A549 (cell line): ENCODE measurements at regions not wholly inside any gene's neighbourhood (a gene's known extent, or its start where the extent isn't known, plus 50 kb on each side); places are given as distances from the start of the nearest gene placed in this dataset.
"Not testable (repeated sequence)": the region's sequence is repeated elsewhere in the genome, so short reads cannot be mapped to it uniquely, and the experiment has no call there.

Source experiments
- ATAC-seq, 2 experiments: fragments of 200-7000 bp in 1 of 2; fragments of >200 bp in 1 of 2; cut with Nextera tagmentation in 1 of 2; cut with Tn5 transposase in 1 of 2; 3 replicates each; pipeline versions ENCODE4 v1.8.0 to v1.9.1; 2018 to 2020; ENCODE audit warnings: mild to moderate bottlenecking in 1 of 2, moderate library complexity in 1 of 2
- CTCF ChIA-PET: fragments of 300-600 bp; sonication (Branson Sonifier 250); formaldehyde crosslinking; extraction: SDS; loops from one replicate; lab custom pipeline; 2021; ENCODE audit warnings: antibody characterized with exemption, inconsistent platforms; lab: Yijun Ruan, JAX
- POLR2A ChIA-PET: fragments of 350-600 bp; formaldehyde crosslinking; extraction: SDS; loops from one replicate; lab custom pipeline; 2021; ENCODE audit warnings: antibody characterized with exemption, inconsistent platforms; lab: Yijun Ruan, JAX
- DNase-seq, 2 experiments: peaks; one replicate each; pipeline versions ENCODE4 v3.0.0 to v3.0.0-alpha.2; 2011 to 2016; ENCODE audit warnings: low read depth in 1 of 2, low spot score in 1 of 2
- FAIRE-seq: peaks from 2 replicates; lab custom pipeline; 2011; peaks lifted over from hg19 to GRCh38; lab: Jason Lieb, UNC
- H3K27ac ChIP-seq, 2 experiments: fragments of >200 bp; sonication (Bioruptor Twin); formaldehyde crosslinking; 3 replicates each; pipeline ENCODE4 v1.5.1; 2016 to 2017
- H3K4me1 ChIP-seq: fragments of >200 bp; sonication (Bioruptor Twin); formaldehyde crosslinking; 3 replicates; pipeline ENCODE4 v1.6.1; 2016
- H3K4me2 ChIP-seq: fragments of >200 bp; sonication (Bioruptor Twin); formaldehyde crosslinking; 3 replicates; pipeline ENCODE4 v1.6.1; 2016
- H3K4me3 ChIP-seq: fragments of >200 bp; sonication (Bioruptor Twin); formaldehyde crosslinking; 3 replicates; pipeline ENCODE4 v1.5.1; 2016
- H3K9me3 ChIP-seq: fragments of >200 bp; sonication (Bioruptor Twin); formaldehyde crosslinking; 3 replicates; pipeline ENCODE4 v1.6.1; 2016
- BHLHE40 ChIP-seq: IDR thresholded peaks from 2 replicates; pipeline ENCODE4 v1.6.1; 2012; ENCODE audit warnings: low read depth, low read length, inconsistent platforms
- CBX2 ChIP-seq: fragments of 200-600 bp; sonication (generic); IDR thresholded peaks from 2 replicates; pipeline ENCODE4 v1.6.1; 2016; ENCODE audit warnings: low read depth, mild to moderate bottlenecking, borderline replicate concordance
- CBX8 ChIP-seq: fragments of 200-600 bp; sonication (generic); IDR thresholded peaks from 2 replicates; pipeline ENCODE4 v1.6.1; 2016
- CHD2 ChIP-seq: fragments of 150-350 bp; IDR thresholded peaks from 2 replicates; pipeline ENCODE4 v1.6.1; 2014; ENCODE audit warnings: low read length; ENCODE audit not compliant: partially characterized antibody
- EHMT2 ChIP-seq: fragments of 200-600 bp; sonication (generic); IDR thresholded peaks from 2 replicates; pipeline ENCODE4 v1.6.1; 2016; ENCODE audit warnings: antibody characterized with exemption, low read depth, mild to moderate bottlenecking, moderate library complexity
- ESRRA ChIP-seq: fragments of 150-350 bp; IDR thresholded peaks from 2 replicates; pipeline ENCODE4 v1.6.1; 2014; ENCODE audit warnings: mild to moderate bottlenecking, low read length, borderline replicate concordance
- FOSB ChIP-seq: fragments of 250-450 bp; sonication (Bioruptor Pico); IDR thresholded peaks from 2 replicates; pipeline ENCODE4 v1.5.0; 2020; ENCODE audit warnings: mild to moderate bottlenecking, moderate library complexity
- FOSL2 ChIP-seq, 2 experiments: fragments of 450-650 bp in 1 of 2; fragments of >200 bp in 1 of 2; sonication (Bioruptor Twin) in 1 of 2; formaldehyde crosslinking; IDR thresholded peaks; 2 replicates each; pipeline versions ENCODE4 v1.5.0 to v1.6.1; 2016 to 2020; ENCODE audit warnings: mild to moderate bottlenecking in 1 of 2, moderate library complexity in 1 of 2
- HDAC2 ChIP-seq: fragments of 200-600 bp; sonication (generic); IDR thresholded peaks from 2 replicates; pipeline ENCODE4 v1.6.1; 2016
- HOXA7 ChIP-seq: fragments of 250-450 bp; sonication (Bioruptor Pico); IDR thresholded peaks from 2 replicates; pipeline ENCODE4 v1.5.0; 2020; ENCODE audit warnings: mild to moderate bottlenecking, moderate library complexity
- HOXB13 ChIP-seq: fragments of 250-450 bp; sonication (Bioruptor Pico); IDR thresholded peaks from 2 replicates; pipeline ENCODE4 v1.5.0; 2020; ENCODE audit warnings: low read depth, mild to moderate bottlenecking, moderate library complexity
- MAFK ChIP-seq: fragments of 450-650 bp; IDR thresholded peaks from 2 replicates; pipeline ENCODE4 v1.6.1; 2014; ENCODE audit not compliant: partially characterized antibody
- MYC ChIP-seq: IDR thresholded peaks from 2 replicates; pipeline ENCODE4 v1.6.1; 2012; ENCODE audit warnings: mild to moderate bottlenecking, inconsistent platforms, low read length, improper control_type of control experiment, borderline replicate concordance
- NR3C1 ChIP-seq: fragments of >200 bp; sonication (Bioruptor Twin); formaldehyde crosslinking; IDR thresholded peaks from 3 replicates; pipeline ENCODE4 v1.6.1; 2017
- POLR2A ChIP-seq: IDR thresholded peaks from 2 replicates; pipeline ENCODE4 v1.6.1; 2012; ENCODE audit warnings: mild to moderate bottlenecking, low read length
- POLR2AphosphoS2 ChIP-seq: conservative IDR thresholded peaks from 2 replicates; pipeline ENCODE4 v1.6.1; 2012; ENCODE audit warnings: low read length, improper control_type of control experiment, inconsistent platforms
- RAD21 ChIP-seq, 2 experiments: fragments of >200 bp in 1 of 2; sonication (Bioruptor Twin) in 1 of 2; formaldehyde crosslinking in 1 of 2; IDR thresholded peaks in 1 of 2; conservative IDR thresholded peaks in 1 of 2; 2 replicates in 1 of 2; 3 replicates in 1 of 2; pipeline ENCODE4 v1.6.1; 2012 to 2018; ENCODE audit warnings: inconsistent platforms in 1 of 2
- RARB ChIP-seq: fragments of 250-450 bp; sonication (Bioruptor Pico); IDR thresholded peaks from 2 replicates; pipeline ENCODE4 v1.8.0; 2021; ENCODE audit warnings: mild to moderate bottlenecking, moderate library complexity
- RNF2 ChIP-seq: fragments of 200-600 bp; sonication (generic); IDR thresholded peaks from 2 replicates; pipeline ENCODE4 v1.6.1; 2016; ENCODE audit warnings: low read depth, mild to moderate bottlenecking, antibody characterized with exemption, moderate library complexity, borderline replicate concordance
- SREBF2 ChIP-seq: fragments of 450-650 bp; IDR thresholded peaks from 2 replicates; pipeline ENCODE4 v1.6.1; 2014; ENCODE audit warnings: mild to moderate bottlenecking, moderate library complexity
- TFCP2L1 ChIP-seq: fragments of 250-450 bp; sonication (Bioruptor Pico); IDR thresholded peaks from 2 replicates; pipeline ENCODE4 v1.5.0; 2021; ENCODE audit warnings: mild to moderate bottlenecking
- TP53 ChIP-seq: fragments of 250-450 bp; sonication (Bioruptor Pico); IDR thresholded peaks from 2 replicates; pipeline ENCODE4 v1.5.0; 2021; ENCODE audit warnings: mild to moderate bottlenecking, moderate library complexity
- ZFP36 ChIP-seq: fragments of 450-650 bp; IDR thresholded peaks from 2 replicates; pipeline ENCODE4 v1.6.1; 2014; ENCODE audit warnings: borderline replicate concordance; ENCODE audit not compliant: partially characterized antibody
- WGBS: methylation state at CpG from one replicate; pipeline ENCODE4 v1.1.6; 2017; ENCODE audit errors: missing lambda C conversion rate; 5-methylcytosine and 5-hydroxymethylcytosine counted together
- TF ChIP-seq, protein P1 (sequence below): fragments of 250-450 bp; sonication (Bioruptor Pico); IDR thresholded peaks from 2 replicates; pipeline ENCODE4 v1.5.0; 2021; ENCODE audit warnings: mild to moderate bottlenecking, moderate library complexity, borderline replicate concordance
- TF ChIP-seq, protein P2 (sequence below): fragments of >200 bp; sonication (Bioruptor Twin); formaldehyde crosslinking; IDR thresholded peaks from 2 replicates; pipeline ENCODE4 v1.6.1; 2016
- TF ChIP-seq, protein P3 (sequence below): fragments of 200-600 bp; sonication (generic); IDR thresholded peaks from 2 replicates; pipeline ENCODE4 v1.6.1; 2016; ENCODE audit warnings: antibody characterized with exemption, mild to moderate bottlenecking, moderate library complexity
- TF ChIP-seq, protein P4 (sequence below): fragments of >200 bp; sonication (Bioruptor Twin); formaldehyde crosslinking; IDR thresholded peaks from 3 replicates; pipeline ENCODE4 v1.6.1; 2016

DNA sequence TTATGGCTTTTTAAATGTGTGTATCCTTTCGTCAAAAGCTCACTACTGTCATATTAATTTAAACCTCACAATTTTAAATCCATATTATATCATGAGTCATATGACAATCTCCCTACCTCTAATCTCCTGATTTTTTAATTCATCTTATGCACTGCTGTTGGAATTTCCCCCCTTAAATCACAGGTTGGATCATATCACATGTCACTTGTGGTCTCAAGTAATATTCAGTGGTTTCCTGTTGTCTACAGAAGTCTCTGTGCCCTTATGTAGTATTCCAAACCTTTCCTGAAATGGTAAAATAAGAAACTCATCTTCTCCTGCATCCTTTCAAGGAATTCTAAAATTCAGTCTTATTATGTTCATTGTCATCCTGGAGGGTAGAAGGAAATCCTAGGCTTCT, 116.0 kb upstream of the CBLB start:
- no peak for ATAC-seq
- CTCF ChIA-PET: no interaction called here
- WGBS: 74% methylated on average over 1 of the region's 1 CpG
- FAIRE-seq: peak; percentile 28
- Histone ChIP-seq H3K4me2 (no peak overlapping the region), H3K4me1 (no peaks in the 10 kb centered on the region), H3K9me3 (peaks cover 10% of the 10 kb centered on the region; the same call in 1 of the 3 replicates), H3K4me3 (no peak overlapping the region)
- POLR2A ChIA-PET: no interaction called here
- TF ChIP-seq CHD2 (no peak), RARB (CRISPR knock-in tag) (no peak), HOXA7 (CRISPR knock-in tag) (no peak), SREBF2 (no peak), POLR2A (no peak), ESRRA (no peak), BHLHE40 (no peak), HOXB13 (CRISPR knock-in tag) (no peak), FOSB (no peak), RAD21 (conservative IDR thresholded peaks at IDR 0.05 in 1 of 2, IDR thresholded peaks at IDR 0.05 in 1 of 2) (no peak)
- TF ChIP-seq, protein P1, sequence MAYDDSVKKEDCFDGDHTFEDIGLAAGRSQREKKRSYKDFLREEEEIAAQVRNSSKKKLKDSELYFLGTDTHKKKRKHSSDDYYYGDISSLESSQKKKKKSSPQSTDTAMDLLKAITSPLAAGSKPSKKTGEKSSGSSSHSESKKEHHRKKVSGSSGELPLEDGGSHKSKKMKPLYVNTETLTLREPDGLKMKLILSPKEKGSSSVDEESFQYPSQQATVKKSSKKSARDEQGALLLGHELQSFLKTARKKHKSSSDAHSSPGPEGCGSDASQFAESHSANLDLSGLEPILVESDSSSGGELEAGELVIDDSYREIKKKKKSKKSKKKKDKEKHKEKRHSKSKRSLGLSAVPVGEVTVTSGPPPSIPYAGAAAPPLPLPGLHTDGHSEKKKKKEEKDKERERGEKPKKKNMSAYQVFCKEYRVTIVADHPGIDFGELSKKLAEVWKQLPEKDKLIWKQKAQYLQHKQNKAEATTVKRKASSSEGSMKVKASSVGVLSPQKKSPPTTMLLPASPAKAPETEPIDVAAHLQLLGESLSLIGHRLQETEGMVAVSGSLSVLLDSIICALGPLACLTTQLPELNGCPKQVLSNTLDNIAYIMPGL (CRISPR knock-in tag): no peak
- TF ChIP-seq, protein P2, sequence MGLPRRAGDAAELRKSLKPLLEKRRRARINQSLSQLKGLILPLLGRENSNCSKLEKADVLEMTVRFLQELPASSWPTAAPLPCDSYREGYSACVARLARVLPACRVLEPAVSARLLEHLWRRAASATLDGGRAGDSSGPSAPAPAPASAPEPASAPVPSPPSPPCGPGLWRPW: no peak
- TF ChIP-seq, all 56 proteins: peak for 0
- no peak overlapping the region for H3K27ac ChIP-seq
- DNase-seq: no peak

DNA sequence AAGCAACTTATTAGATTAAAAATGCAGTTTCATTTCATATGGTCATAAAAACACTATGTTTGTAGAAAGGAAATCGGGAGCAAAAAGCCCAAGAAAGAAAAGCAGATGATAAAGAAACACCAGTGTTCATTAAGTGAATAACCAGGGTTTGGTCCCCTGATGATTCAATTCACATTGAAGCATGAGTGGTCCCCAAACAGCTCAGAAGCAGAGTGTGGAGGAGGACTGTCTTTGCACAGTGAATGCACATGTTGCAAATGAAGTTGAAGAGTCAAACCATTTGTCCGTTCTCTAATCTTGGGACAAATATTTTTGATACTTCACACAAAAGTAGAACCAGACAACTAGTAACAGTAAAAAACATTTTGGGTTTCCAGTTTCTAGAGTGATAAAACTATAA, 117.5 kb upstream of the CBLB start:
- H3K9me3 ChIP-seq, H3K4me1 ChIP-seq, H3K4me3 ChIP-seq, POLR2A ChIA-PET, DNase-seq, H3K27ac ChIP-seq, CTCF ChIA-PET, ATAC-seq, H3K4me2 ChIP-seq: not testable (repeated sequence)
- peak; percentile 93 for FAIRE-seq
- WGBS: 70% methylated on average over 2 of the region's 2 CpGs

DNA sequence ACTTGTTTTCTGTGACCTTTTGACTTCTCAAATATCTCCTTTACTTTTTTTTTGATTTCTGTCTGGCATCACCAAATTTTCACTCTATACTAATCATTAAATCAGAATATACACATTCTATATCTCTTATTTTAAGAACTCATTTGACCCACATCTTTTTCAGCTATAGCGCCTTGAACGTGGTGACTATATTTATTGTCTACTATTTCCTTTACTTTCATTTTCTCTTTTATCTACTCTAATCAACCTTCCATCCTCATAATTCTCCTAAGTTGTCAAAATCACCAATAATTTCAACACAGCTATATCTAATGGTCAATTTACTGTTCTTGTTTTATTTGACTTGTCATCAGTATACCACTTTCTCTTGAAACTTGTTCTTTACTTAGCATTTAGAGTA, 119.0 kb upstream of the CBLB start:
- no peak overlapping the region for H3K4me3 ChIP-seq
- TF ChIP-seq CBX2: no peak
- TF ChIP-seq RNF2: no peak
- TF ChIP-seq EHMT2: no peak
- no peak for TF ChIP-seq NR3C1
- no peak for TF ChIP-seq ZFP36
- no peak for TF ChIP-seq FOSL2 (IDR thresholded peaks at IDR 0.05)
- no peak for TF ChIP-seq FOSL2 (CRISPR knock-in tag; IDR thresholded peaks at IDR 0.05)
- TF ChIP-seq, protein P3, sequence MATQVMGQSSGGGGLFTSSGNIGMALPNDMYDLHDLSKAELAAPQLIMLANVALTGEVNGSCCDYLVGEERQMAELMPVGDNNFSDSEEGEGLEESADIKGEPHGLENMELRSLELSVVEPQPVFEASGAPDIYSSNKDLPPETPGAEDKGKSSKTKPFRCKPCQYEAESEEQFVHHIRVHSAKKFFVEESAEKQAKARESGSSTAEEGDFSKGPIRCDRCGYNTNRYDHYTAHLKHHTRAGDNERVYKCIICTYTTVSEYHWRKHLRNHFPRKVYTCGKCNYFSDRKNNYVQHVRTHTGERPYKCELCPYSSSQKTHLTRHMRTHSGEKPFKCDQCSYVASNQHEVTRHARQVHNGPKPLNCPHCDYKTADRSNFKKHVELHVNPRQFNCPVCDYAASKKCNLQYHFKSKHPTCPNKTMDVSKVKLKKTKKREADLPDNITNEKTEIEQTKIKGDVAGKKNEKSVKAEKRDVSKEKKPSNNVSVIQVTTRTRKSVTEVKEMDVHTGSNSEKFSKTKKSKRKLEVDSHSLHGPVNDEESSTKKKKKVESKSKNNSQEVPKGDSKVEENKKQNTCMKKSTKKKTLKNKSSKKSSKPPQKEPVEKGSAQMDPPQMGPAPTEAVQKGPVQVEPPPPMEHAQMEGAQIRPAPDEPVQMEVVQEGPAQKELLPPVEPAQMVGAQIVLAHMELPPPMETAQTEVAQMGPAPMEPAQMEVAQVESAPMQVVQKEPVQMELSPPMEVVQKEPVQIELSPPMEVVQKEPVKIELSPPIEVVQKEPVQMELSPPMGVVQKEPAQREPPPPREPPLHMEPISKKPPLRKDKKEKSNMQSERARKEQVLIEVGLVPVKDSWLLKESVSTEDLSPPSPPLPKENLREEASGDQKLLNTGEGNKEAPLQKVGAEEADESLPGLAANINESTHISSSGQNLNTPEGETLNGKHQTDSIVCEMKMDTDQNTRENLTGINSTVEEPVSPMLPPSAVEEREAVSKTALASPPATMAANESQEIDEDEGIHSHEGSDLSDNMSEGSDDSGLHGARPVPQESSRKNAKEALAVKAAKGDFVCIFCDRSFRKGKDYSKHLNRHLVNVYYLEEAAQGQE: no peak
- no peak for TF ChIP-seq HDAC2
- no peak for TF ChIP-seq SREBF2
- TF ChIP-seq TFCP2L1 (CRISPR knock-in tag): no peak
- TF ChIP-seq CBX8: no peak
- TF ChIP-seq, protein P1 (CRISPR knock-in tag): no peak
- no peak for TF ChIP-seq TP53
- no peak for TF ChIP-seq MAFK
- TF ChIP-seq, protein P4, sequence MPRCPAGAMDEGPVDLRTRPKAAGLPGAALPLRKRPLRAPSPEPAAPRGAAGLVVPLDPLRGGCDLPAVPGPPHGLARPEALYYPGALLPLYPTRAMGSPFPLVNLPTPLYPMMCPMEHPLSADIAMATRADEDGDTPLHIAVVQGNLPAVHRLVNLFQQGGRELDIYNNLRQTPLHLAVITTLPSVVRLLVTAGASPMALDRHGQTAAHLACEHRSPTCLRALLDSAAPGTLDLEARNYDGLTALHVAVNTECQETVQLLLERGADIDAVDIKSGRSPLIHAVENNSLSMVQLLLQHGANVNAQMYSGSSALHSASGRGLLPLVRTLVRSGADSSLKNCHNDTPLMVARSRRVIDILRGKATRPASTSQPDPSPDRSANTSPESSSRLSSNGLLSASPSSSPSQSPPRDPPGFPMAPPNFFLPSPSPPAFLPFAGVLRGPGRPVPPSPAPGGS: no peak
- no peak for TF ChIP-seq BHLHE40
- TF ChIP-seq MYC: no peak
- no peak for TF ChIP-seq POLR2AphosphoS2
- TF ChIP-seq, all 56 proteins: peak for 0
- 82% methylated on average over 2 of the region's 2 CpGs for WGBS
- peaks cover 10% of the 10 kb centered on the region; the same call in 1 of the 3 replicates for H3K9me3 ChIP-seq
- ChIA-PET POLR2A (no interaction called here), CTCF (interaction anchor here (1.8 kb wide), 1 partner anchor 10 kb away, joined by 6 read pairs; no protein-coding TSS in a partner anchor)
- no peak overlapping the region for H3K27ac ChIP-seq
- FAIRE-seq (no peak), ATAC-seq (no peak), DNase-seq (no peak)
- H3K4me2 ChIP-seq: no peak overlapping the region
- no peaks in the 10 kb centered on the region for H3K4me1 ChIP-seq
